Osteoblast (primary cell): ENCODE measurements at regions not wholly inside any gene's neighbourhood (a gene's known extent, or its start where the extent isn't known, plus 50 kb on each side); places are given as distances from the start of the nearest gene placed in this dataset.

Source experiments
- DNase-seq: peaks from one replicate; pipeline ENCODE4 v3.0.0; 2011; ENCODE audit warnings: low spot score, mixed read lengths; ENCODE audit not compliant: insufficient read length; ENCODE audit errors: missing footprints
- H2AFZ ChIP-seq: 2 replicates; pipeline ENCODE4 v1.6.0; 2011; ENCODE audit warnings: mild to moderate bottlenecking, low read length
- H3K27ac ChIP-seq: 2 replicates; pipeline ENCODE4 v1.5.1; 2011; ENCODE audit warnings: mild to moderate bottlenecking, low read depth, low read length, moderate library complexity
- H3K27me3 ChIP-seq: 2 replicates; pipeline ENCODE4 v1.6.0; 2012; ENCODE audit warnings: mild to moderate bottlenecking, control low read depth, inconsistent platforms, low read length, moderate library complexity; ENCODE audit not compliant: insufficient read depth
- H3K36me3 ChIP-seq: 2 replicates; pipeline ENCODE4 v1.5.1; 2011; ENCODE audit warnings: mild to moderate bottlenecking, low read length, control low read depth, moderate library complexity; ENCODE audit not compliant: insufficient read depth
- H3K4me1 ChIP-seq: 2 replicates; pipeline ENCODE4 v1.5.1; 2011; ENCODE audit warnings: mild to moderate bottlenecking, low read length, control low read depth, moderate library complexity; ENCODE audit not compliant: insufficient read depth
- H3K4me2 ChIP-seq: 2 replicates; pipeline ENCODE4 v1.6.0; 2011; ENCODE audit warnings: mild to moderate bottlenecking, low read length; ENCODE audit not compliant: insufficient read depth
- H3K4me3 ChIP-seq: fragments of 200-600 bp; sonication (generic); 3 replicates; pipeline ENCODE4 v1.5.1; 2012; ENCODE audit warnings: mild to moderate bottlenecking, low read length, inconsistent platforms; ENCODE audit not compliant: insufficient read depth
- H3K79me2 ChIP-seq: 2 replicates; pipeline ENCODE4 v1.6.0; 2012; ENCODE audit warnings: mild to moderate bottlenecking, low read length, control low read depth, inconsistent platforms; ENCODE audit not compliant: insufficient read depth
- H3K9me3 ChIP-seq: 2 replicates; pipeline ENCODE4 v1.5.1; 2011; ENCODE audit warnings: low read depth, low read length, control low read depth
- H4K20me1 ChIP-seq: 2 replicates; pipeline ENCODE4 v1.6.0; 2012; ENCODE audit warnings: mild to moderate bottlenecking, low read length, control low read depth; ENCODE audit not compliant: insufficient read depth
- CTCF ChIP-seq: IDR thresholded peaks from 2 replicates; pipeline ENCODE4 v1.5.1; 2011; ENCODE audit warnings: mild to moderate bottlenecking, low read depth, low read length, moderate library complexity; ENCODE audit errors: extremely low read depth

- Histone ChIP-seq H3K4me3 (no peak overlapping the region), H3K79me2 (peaks cover 83% of the 10 kb centered on the region), H2AFZ (no peak overlapping the region), H3K27me3 (no peaks in the 10 kb centered on the region), H3K4me1 (peaks cover 36% of the 10 kb centered on the region), H3K27ac (no peak overlapping the region), H3K36me3 (no peaks in the 10 kb centered on the region), H4K20me1 (no peaks in the 10 kb centered on the region), H3K4me2 (no peak overlapping the region), H3K9me3 (no peaks in the 10 kb centered on the region)
- TF ChIP-seq CTCF, result no peak
- no peak for DNase-seq
Measured at GRCh38 chr14:71441126-71441525, 491.1 kb upstream of the RGS6 start.

GRCh38 chr14:71444030-71444822, 488.0 kb upstream of the RGS6 start:
- Histone ChIP-seq H4K20me1 (no peaks in the 10 kb centered on the region), H3K4me1 (peaks cover 16% of the 10 kb centered on the region), H2AFZ (no peak overlapping the region), H3K27ac (no peak overlapping the region), H3K4me3 (no peak overlapping the region), H3K36me3 (no peaks in the 10 kb centered on the region), H3K4me2 (no peak overlapping the region), H3K27me3 (no peaks in the 10 kb centered on the region), H3K79me2 (peaks cover 86% of the 10 kb centered on the region), H3K9me3 (no peaks in the 10 kb centered on the region)
- DNase-seq, result peak; percentile 26
- no peak for TF ChIP-seq CTCF

GRCh38 chr14:71448431-71449315, 483.6 kb upstream of the RGS6 start:
- H3K4me3 ChIP-seq, result no peak overlapping the region
- no peak for DNase-seq
- no peaks in the 10 kb centered on the region for H4K20me1 ChIP-seq
- TF ChIP-seq CTCF, result no peak
- H3K4me1 ChIP-seq, result peaks cover 15% of the 10 kb centered on the region
- H3K9me3 ChIP-seq, result no peaks in the 10 kb centered on the region
- H3K27ac ChIP-seq, result no peak overlapping the region
- no peaks in the 10 kb centered on the region for H3K27me3 ChIP-seq
- no peak overlapping the region for H3K4me2 ChIP-seq
- H2AFZ ChIP-seq, result no peak overlapping the region
- no peaks in the 10 kb centered on the region for H3K36me3 ChIP-seq
- peaks cover 90% of the 10 kb centered on the region for H3K79me2 ChIP-seq
